OCI-M1 (cell line): ENCODE measurements at regions not wholly inside any gene's neighbourhood (a gene's known extent, or its start where the extent isn't known, plus 50 kb on each side); places are given as distances from the start of the nearest gene placed in this dataset.
A peak's percentile ranks its signal among the peaks of the same experiment; 100 is the strongest.

Source experiments
- DNase-seq: peaks from one replicate; lab custom pipeline; 2025; lab: John Stamatoyannopoulos, UW

GRCh38 chr1:221366495-221367110, 375.3 kb downstream of the DUSP10 start:
- peak; percentile 2 for DNase-seq

DNA sequence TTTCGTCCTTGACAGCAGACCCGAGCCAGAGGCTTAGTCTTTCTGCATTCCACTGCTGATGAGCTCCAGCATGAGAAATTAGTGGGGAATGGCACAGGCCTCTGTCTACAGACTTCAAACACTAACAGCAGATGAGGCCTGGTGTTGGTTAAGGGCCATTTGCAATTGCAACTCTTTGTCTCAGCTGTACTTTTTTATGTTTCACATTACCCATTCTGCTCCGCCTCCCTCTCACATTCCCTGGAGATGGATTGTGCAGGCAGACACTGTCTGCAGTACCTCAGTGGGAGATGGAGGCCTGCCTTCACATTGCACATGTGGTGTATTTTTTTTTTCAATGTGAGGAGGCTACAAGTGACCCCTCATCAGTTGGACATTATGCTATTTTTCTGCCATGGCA, 370.2 kb downstream of the DUSP10 start:
- no peak for DNase-seq

DNA sequence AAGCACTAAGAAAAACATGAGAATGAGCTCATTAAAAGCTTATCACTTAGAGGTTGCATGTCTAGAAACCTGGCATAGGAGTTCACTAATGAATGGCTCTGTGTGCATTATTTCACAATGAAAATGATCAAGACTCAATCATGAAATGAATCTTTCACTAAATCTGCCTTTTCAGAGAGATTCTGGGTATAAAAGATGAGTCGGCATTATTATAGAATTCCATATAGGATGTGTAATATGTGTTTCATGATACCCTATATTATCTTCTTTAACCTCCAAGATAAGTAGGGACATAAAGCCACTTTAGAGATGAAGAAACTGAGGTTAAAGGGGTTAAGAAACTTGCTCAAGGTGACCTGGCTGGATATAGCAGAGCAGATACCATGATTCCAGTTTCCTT, 368.1 kb downstream of the DUSP10 start:
- DNase-seq, result no peak

GRCh38 chr1:221376286-221376685, 365.6 kb downstream of the DUSP10 start:
- DNase-seq, result no peak

DNA sequence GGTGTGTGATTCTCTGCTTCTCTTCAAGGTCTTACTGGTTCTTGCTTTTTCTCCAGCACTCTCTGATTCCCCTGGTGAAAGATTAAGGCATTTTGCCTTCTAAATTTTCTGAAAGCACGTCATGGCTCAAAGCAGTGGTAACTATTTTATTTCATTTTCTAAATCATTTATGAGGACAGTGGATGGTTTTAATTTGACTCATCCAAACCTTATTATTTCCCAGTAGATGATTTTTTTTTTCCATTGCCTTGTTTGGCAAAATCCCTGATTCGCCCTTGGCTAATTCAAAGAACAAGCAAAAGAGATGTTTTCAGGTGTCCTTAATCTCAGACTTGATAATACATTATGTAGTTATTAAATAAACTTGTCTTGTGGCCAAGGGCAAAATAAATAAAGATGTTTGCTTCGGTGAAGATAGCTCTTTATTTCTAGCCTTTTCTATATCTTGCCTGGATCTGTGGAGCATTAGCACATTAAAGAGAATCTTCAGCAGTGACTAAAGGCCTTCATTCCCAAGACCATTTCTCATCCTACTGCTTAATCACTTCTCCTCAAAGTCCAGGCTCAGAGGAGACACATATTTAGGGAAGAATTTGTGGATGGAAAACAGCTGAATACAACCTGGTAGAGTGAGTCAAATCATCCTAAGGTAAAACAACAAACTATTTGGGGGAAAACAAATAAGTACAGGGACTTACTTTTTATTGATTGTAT, 359.8 kb downstream of the DUSP10 start:
- no peak for DNase-seq

DNA sequence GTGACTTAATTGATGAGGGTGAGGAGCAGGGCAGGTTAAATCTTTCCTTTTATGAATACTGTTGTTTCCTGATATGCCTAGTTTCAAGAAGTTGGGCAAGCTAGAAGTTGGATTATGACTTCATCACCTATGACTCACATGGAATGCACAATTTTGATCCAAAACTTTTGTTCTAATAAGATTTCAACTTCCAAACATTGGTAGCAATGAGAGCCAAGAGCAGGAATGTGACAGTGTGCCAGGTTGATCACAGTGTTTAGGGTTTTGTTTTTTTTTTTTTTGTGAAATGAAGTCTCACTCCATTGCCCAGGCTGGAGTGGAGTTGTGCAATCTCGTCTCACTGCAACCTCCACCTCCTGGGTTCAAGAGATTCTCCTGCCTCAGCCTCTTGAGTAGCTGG, 349.4 kb downstream of the DUSP10 start:
- DNase-seq, result no peak

GRCh38 chr1:221394011-221394544, 347.8 kb downstream of the DUSP10 start:
- no peak for DNase-seq

GRCh38 chr1:221396526-221396925, 345.4 kb downstream of the DUSP10 start:
- DNase-seq, result no peak

DNA sequence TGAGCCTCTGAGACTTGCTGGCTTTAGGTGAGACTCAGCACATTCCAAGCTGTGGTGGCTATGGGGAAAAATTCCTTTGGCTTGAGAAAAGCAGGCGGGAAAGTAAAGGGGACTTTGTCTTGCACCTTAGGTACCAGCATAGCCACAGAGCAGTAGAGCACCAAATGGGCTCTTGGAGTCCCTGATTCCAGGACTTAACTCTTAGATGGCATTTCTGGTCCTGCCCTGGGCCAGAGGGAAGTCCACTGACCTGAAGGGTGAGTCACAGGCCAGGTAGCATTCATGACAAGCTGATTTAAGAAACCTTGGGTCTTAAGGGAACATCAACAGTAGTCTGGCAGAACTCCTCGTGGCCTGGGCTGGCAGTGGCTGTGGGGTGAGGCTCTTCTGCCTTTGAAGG, 344.7 kb downstream of the DUSP10 start:
- DNase-seq, result no peak

DNA sequence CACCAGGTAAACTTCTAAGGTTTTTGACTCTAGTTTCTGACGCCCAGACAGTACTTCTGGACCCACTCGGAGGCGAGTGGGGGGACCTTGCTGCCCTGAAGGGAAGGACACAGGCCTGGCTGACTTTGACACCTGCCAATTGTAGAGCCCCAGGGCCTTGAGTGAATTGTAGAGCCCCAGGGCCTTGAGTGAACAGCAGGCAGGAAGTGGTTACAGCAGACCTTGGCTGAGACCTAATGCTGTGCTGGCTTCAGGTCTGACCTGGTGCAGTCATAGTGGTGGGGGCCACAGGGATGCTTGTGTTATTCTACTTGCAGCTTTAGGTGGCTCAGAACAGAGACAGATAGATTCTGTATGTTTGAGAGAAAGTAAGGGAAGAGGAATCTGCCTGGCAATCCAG, 344.3 kb downstream of the DUSP10 start:
- DNase-seq, result no peak

GRCh38 chr1:221405146-221405545, 336.7 kb downstream of the DUSP10 start:
- DNase-seq, result peak; percentile 6

DNA sequence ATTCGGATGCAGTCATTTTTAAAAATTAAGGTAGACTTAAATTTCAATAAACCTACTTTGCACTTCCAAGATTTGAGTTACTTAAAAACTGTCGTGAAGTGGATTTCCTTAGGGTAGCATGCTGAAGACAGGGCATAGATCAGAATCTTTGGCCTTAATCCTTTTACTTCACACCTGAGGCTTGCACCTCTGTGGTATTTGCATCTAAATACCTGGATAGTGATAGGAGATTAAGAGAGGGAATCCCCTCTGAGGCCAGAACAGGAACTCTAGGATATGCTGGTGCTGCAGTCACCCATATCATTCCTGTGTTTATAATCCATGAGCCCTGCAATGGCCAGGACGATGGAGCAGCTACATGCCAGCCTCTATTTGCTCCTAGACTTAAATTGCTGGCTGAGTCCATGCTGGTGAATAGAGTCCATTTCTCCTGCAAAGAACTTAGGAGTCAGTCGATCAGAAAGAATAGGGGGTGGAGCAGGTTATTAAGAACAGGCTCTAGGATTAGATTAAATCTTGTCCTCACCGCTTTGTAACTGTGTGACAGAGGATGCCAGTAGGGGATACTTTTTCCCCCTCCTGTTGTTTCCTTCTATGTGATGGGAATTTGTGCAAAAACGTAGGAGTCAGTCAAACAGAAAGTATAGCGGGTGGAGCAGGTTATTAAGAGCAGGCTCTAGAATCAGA, 333.6 kb downstream of the DUSP10 start:
- no peak for DNase-seq

DNA sequence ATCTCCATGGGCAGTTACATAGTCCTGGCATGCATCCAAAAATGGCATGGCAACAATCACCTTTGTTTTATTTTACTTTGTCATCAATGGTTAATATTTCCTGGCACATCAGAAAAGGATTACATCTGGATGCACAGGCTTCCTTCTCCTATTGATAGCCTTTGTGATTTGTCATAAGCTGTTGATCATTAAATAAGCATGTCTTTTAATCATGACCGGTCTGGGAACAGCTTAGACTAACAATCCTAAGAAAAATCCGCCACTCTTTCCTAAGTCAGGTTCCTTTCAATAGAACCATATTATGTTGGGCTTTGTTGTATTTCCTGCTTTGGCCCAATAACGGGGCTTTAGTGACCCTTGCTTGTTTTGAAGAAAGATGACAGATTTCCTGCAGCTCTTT, 330.6 kb downstream of the DUSP10 start:
- DNase-seq, result no peak

DNA sequence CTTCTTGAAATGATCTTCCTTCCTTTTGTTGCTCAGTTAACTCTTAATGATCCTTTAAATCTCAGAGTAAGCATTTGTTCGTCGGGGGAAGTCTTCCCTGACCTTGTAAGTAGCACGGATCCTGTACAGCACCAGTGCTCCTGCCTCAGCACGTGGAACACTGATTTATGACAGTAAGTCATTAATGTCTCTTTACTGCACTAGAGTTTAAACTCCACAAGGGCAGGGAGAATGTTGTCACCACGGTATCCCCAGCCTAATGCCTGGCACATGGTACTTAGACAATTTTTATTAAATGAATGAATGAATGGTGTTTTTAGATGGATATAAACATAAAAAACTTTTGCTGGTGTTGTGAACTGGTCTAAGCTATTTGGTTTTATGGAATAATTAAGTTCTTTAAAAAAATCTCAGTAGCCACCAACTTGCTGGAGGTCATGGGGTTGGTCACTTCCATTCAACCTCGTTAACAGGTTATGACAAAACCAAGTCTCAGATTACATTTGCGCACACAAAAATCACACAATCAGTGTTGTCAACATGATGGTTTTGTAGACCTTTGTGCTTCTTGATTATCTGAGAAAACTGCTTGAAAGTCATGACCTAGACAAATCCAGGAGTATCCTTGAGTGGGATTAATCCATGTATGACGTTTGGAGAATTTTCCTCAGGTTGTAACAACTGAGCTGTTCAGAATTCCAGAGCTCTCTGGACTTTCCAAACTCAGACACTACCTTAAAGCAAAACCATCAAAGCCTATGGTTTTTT, 326.9 kb downstream of the DUSP10 start:
- DNase-seq, result no peak

DNA sequence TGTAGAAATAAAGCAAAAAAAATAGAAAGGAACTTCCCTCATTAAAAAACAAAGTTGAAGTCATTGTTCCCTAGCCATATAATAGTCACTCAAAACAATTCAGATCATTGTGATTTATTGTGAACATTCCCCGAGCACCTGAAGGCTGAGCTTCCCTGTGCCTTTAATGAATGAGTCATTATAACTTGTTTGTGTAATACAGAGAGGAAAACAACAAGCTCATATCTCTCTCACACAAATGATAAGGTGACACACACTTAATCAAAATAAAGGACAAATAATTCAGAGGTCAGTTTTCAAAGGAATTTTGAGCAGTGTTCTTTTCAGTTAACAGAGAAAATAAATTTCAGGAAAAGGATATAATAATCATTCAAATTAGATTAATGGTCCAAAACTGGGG, 326.2 kb downstream of the DUSP10 start:
- no peak for DNase-seq

GRCh38 chr1:221416142-221416541, 325.7 kb downstream of the DUSP10 start:
- no peak for DNase-seq

DNA sequence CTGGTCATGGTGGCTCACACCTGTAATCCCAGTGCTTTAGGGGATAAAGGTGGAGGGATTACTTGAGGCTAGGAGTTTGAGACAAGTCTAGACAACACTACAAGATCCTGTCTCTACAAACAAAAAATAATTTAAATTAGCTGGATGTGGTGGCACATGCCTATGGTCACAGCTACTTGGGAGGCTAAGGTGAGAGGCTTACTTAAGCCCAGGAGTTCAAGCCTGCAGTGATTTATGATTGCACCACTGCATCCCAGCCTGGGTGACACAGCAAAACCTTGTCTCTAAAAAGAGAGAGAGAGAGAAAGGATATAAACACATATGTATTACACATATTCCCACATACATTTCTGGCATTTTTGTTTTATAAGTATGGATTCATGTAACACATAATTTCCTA, 325.2 kb downstream of the DUSP10 start:
- DNase-seq, result no peak

DNA sequence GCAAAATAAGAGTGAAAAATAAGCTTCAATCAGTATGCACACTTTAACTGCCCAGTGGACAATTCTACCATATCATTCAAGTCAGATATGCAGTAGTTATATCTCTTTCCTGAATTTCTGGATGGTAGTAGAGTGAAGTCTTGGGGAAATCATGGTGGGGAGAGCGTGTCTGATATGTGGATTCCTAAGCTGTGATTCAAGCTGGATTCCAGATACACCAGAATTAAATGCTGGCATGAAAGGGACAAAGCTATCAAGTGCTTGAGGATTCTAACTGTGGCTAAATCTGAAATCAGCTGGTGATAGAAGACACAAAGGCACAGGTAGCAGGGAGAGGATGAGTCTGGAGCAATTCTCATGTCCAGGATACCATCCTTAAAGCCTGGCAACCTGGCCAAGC, 323.5 kb downstream of the DUSP10 start:
- no peak for DNase-seq

DNA sequence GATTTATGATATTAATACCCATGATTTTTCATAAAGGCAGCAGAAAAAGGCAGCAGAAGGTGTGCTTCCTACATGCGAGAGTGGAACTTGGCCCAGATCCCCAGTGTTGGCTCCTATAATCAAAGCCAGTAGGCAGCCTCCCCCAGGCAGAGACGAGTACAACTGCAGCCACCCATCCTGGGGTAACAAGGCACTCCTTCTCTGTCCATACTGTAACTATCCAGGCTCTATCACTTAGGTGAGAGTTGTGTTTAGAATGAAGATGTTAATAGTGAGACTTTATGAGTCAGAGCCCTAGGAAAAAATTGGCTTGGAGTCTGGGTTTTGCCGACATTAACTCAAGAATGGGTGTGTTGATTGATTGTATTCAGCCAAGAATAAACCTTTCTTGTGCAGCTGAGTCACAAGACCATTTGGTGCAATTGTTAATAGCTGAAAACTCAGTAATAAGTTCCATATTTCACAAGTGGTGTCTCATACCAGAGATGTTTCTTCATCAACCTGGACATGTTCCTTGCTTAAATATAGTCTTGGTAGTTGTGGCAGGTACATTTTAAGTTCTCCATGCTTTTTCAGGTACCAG, 322.3 kb downstream of the DUSP10 start:
- no peak for DNase-seq

- peak; percentile 26 for DNase-seq
Measured at GRCh38 chr1:221429264-221429663, 312.6 kb downstream of the DUSP10 start.

- no peak for DNase-seq
Measured at GRCh38 chr1:221430152-221430960, 311.5 kb downstream of the DUSP10 start.
